ENCODE measurements at regions not wholly inside any gene's neighbourhood (a gene's known extent, or its start where the extent isn't known, plus 50 kb on each side); places are given as distances from the start of the nearest gene placed in this dataset.
"Not testable (repeated sequence)": the region's sequence is repeated elsewhere in the genome, so short reads cannot be mapped to it uniquely, and the experiment has no call there.

- DNase-seq = peak in 1 of 56 donors; percentile 14
Measured at GRCh38 chr2:207354462-207354861, 175.3 kb upstream of the CREB1 start.

- DNase-seq = no peak
Measured at GRCh38 chr2:207356567-207356966, 173.2 kb upstream of the CREB1 start.

- no peak for DNase-seq
Measured at GRCh38 chr2:207357216-207357615, 172.5 kb upstream of the CREB1 start.

DNA sequence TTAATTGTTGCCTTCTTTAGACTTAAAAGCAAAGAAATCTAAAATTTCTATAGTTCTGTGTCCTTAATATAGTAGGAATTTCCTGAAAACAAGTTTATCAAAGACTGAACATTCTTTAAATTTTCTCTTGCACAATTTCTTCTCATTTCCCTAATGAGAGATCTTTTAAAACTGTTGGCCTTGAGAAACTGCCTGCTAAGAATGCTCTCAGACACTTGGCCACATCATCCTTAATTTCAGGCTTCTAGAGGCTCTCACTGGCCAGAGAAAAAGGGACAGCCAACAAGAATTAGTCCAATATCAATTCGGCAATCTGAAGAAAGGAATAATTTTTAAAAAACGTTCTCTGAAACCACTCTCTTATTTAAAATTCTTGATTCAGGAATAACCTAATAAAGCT is 167.0 kb upstream of the CREB1 start:
- no peak for DNase-seq

GRCh38 chr2:207363761-207364290 is 165.9 kb upstream of the CREB1 start:
- DNase-seq = no peak

DNA sequence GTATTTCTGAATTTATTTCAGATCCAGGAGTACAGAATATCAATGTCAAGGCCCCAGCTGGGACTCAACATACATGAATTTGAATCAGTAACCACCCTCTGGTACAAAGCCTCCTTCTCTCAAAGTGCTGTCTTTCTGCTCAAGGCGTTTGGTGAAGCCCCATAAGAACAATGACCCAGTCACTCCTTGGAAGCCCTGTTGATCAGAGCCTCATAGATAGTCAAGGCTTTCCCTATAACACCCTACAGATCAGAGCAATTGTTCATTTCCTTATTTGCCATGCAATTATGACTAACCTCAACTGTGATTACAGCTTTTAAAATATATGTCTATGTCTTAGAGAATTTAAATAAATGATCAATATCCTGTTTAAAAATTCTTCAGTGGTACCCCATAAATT is 159.1 kb upstream of the CREB1 start:
- DNase-seq = no peak

DNA sequence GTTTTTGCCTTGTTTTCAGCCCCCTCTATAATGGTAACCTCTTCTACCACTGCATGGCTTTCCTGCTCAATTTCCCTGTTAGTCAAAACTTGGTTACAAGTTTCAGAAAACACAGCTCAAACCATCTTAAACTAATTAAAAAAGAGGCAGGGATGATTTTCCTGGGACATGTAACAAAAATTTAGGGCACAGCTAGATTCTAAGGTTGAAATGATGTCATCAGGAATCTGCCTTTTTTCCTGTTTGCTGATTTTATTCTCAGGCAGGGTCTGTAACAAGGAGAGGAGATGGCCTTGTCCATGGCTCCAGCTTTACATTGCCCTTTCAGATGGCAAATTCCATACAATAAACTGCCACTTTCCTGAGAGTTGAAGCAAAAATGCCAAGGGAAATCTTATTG is 157.9 kb upstream of the CREB1 start:
- no peak for DNase-seq

DNA sequence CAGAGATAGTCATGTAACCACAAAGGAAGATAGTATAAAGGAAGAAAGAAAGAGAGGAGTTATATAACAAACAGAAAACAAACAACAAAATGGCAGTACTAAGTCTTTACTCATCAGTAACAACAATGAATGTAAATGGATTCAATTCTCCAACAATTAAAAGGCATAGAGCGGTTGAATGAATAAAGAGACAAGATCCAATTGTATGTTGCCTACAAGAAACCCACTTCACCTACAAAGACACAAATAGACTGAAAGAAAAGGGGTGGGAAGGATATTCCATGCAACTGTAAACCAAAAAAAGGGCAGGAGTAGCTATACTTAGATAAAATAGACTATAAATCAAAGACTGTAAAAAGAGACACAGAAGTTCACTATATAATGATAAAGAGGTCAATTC is 157.3 kb upstream of the CREB1 start:
- no peak for DNase-seq

GRCh38 chr2:207375207-207375875 is 154.4 kb upstream of the CREB1 start:
- DNase-seq = no peak

DNA sequence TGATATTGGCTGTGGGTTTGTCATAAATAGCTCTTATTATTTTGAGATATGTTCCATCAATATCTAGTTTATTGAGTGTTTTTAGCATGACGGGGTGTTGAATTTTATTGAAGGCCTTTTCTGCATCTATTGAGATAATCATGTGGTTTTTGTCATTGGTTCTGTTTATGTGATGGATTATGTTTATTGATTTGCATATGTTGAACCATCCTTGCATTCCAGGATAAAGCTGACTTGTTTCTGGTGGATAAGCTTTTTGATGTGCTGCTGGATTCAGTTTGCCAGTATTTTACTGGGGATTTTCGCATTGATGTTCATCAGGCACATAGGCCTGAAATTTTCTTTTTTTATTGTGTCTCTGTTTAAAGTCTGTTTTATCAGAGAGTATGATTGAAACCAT is 151.1 kb upstream of the CREB1 start:
- not testable (repeated sequence) for DNase-seq

- DNase-seq = no peak
Measured at GRCh38 chr2:207385076-207385475, 144.7 kb upstream of the CREB1 start.

- DNase-seq = no peak
Measured at GRCh38 chr2:207385903-207386302, 143.9 kb upstream of the CREB1 start.

DNA sequence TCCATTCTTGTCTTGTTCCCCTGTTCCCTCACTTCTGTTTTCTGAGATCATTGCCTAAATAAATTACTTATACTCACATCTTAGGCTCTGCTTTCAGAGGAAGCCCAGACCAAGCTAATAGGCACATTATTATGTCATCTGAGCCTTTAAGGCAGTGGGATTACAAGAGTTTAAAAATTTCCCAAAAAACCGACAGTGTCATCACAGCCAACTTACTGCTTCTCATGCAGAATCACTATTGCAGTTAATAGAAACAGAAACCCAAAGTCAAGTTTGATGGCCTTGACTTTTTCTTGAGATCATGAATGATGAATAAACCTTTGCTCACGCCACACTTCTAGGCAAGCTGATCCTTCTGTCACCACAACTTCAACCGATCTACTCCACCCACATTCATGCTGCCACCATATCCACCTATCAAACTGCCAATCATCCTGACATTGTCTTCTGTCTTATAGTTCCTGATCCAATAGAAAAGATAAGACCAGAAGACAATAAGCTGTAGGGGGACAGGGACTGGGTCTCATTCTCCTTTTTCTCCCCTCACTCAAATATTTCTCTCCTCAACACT is 142.7 kb upstream of the CREB1 start:
- no peak for DNase-seq

DNA sequence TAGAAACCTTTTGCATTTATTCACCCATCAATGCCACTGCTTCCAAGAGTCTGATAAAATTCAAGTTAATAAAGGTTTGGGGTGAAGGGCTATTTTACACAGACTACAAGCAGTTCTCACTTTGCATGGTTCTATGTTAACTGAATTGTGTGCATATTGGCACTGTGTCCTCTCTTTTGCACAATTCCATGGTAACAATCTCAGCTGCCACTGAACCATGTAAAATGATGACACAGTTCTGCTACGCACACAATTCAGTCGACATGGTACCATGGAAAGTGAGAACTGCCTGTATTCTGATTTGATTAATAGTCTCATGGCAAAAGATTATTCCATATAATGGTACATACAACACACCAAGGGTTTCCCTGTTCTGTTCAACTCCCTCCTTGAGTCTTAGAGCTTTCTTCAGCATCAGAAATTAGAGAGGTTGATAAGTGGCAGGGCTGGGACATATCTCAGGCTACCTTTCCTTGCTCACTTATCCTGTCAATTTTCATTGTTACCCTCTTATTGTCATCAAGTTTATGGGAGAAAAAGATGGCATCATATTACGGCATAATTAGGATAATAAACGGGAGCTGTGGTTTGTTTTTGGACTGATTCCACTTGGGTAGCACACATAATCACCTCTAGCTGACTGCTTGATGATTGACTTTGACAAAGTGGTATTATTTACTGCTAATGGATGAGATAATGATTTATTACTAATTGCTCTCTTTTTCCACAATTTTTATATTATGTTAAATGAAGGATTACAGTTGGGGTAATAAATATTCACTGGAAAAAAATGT is 139.3 kb upstream of the CREB1 start:
- DNase-seq = no peak

- no peak for DNase-seq
Measured at GRCh38 chr2:207394203-207394781, 135.5 kb upstream of the CREB1 start.

GRCh38 chr2:207394812-207395534 is 134.8 kb upstream of the CREB1 start:
- no peak for DNase-seq

- no peak for DNase-seq
Measured at GRCh38 chr2:207395535-207396251, 134.1 kb upstream of the CREB1 start.

GRCh38 chr2:207397917-207398655 is 131.7 kb upstream of the CREB1 start:
- peak in 2 of 56 donors; percentile 12 to 14 for DNase-seq

DNA sequence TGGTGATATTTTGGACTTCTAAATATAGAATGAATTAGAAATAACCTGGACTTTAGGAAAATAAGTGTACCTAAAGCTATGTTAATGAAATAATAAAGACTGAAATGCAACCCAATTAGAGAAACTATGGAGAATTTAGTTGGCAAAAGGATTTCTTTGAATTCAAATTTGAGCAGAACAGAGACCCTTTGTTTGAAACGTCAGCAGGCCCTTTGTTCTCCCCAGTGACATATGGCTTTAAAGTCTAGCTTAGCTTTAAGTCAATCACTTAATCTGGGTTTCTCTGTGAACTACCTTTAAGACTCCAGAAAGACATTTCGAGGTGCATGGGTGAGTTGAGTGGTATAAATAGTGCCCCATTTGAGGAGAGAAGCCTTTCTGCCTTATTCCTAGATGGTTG is 130.5 kb upstream of the CREB1 start:
- DNase-seq = no peak

GRCh38 chr2:207401338-207401737 is 128.4 kb upstream of the CREB1 start:
- no peak for DNase-seq
